H9 (cell line): ENCODE measurements at regions not wholly inside any gene's neighbourhood (a gene's known extent, or its start where the extent isn't known, plus 50 kb on each side); places are given as distances from the start of the nearest gene placed in this dataset.

Source experiments
- DNase-seq: peaks from one replicate; pipeline ENCODE4 v3.0.0-alpha.2; 2017
- H2AFZ ChIP-seq: one replicate; pipeline ENCODE4 v1.6.1; 2013; ENCODE audit warnings: mild to moderate bottlenecking, low read length, control low read depth, moderate library complexity
- H2AK5ac ChIP-seq: 2 replicates; pipeline ENCODE4 v1.6.1; 2013; ENCODE audit warnings: low read length, control low read depth, mixed read lengths; ENCODE audit not compliant: insufficient read length
- H2BK120ac ChIP-seq: one replicate; pipeline ENCODE4 v1.6.1; 2013; ENCODE audit warnings: low read depth, mild to moderate bottlenecking, low read length, control low read depth, inconsistent platforms; ENCODE audit not compliant: poor library complexity, severe bottlenecking
- H2BK12ac ChIP-seq: 2 replicates; pipeline ENCODE4 v1.6.1; 2013; ENCODE audit warnings: low read length, control low read depth, mixed read lengths, low read depth; ENCODE audit not compliant: insufficient read length
- H2BK15ac ChIP-seq: 2 replicates; pipeline ENCODE4 v1.6.1; 2013; ENCODE audit warnings: low read depth, low read length, control low read depth
- H2BK20ac ChIP-seq: one replicate; pipeline ENCODE4 v1.6.1; 2013; ENCODE audit warnings: low read depth, mild to moderate bottlenecking, low read length, control low read depth, inconsistent platforms; ENCODE audit not compliant: poor library complexity, severe bottlenecking
- H2BK5ac ChIP-seq: 2 replicates; pipeline ENCODE4 v1.6.1; 2013; ENCODE audit warnings: low read length, control low read depth, mixed read lengths; ENCODE audit not compliant: insufficient read length
- H3K14ac ChIP-seq: 2 replicates; pipeline ENCODE4 v1.6.1; 2013; ENCODE audit warnings: low read length, control low read depth; ENCODE audit not compliant: insufficient read depth
- H3K18ac ChIP-seq: 2 replicates; pipeline ENCODE4 v1.6.1; 2013; ENCODE audit warnings: low read depth, mild to moderate bottlenecking, mixed read lengths, low read length, control low read depth; ENCODE audit not compliant: insufficient read length
- H3K23ac ChIP-seq: 2 replicates; pipeline ENCODE4 v1.6.1; 2013; ENCODE audit warnings: low read length, control low read depth, mixed read lengths, low read depth; ENCODE audit not compliant: insufficient read length
- H3K23me2 ChIP-seq: 2 replicates; pipeline ENCODE4 v1.6.1; 2013; ENCODE audit warnings: low read depth, mild to moderate bottlenecking, mixed read lengths, low read length, control low read depth; ENCODE audit not compliant: insufficient read length, poor library complexity, severe bottlenecking
- H3K27ac ChIP-seq: 2 replicates; pipeline ENCODE4 v1.5.1; 2013; ENCODE audit warnings: low read length, control low read depth, mixed read lengths, low read depth; ENCODE audit not compliant: insufficient read length
- H3K27me3 ChIP-seq: 2 replicates; pipeline ENCODE4 v1.6.1; 2013; ENCODE audit warnings: low read length, control low read depth, inconsistent platforms; ENCODE audit not compliant: insufficient read depth
- H3K4ac ChIP-seq: 2 replicates; pipeline ENCODE4 v1.6.1; 2013; ENCODE audit warnings: low read depth, mild to moderate bottlenecking, control low read depth, inconsistent platforms, low read length, moderate library complexity
- H3K4me1 ChIP-seq: 2 replicates; pipeline ENCODE4 v1.6.1; 2013; ENCODE audit warnings: low read length, control low read depth, inconsistent platforms; ENCODE audit not compliant: insufficient read depth
- H3K4me2 ChIP-seq: 2 replicates; pipeline ENCODE4 v1.6.1; 2013; ENCODE audit warnings: low read length, control low read depth, mixed read lengths; ENCODE audit not compliant: insufficient read length, insufficient read depth
- H3K56ac ChIP-seq: 2 replicates; pipeline ENCODE4 v1.6.1; 2013; ENCODE audit warnings: low read depth, mild to moderate bottlenecking, mixed read lengths, low read length, control low read depth; ENCODE audit not compliant: insufficient read length
- H3K79me1 ChIP-seq: 2 replicates; pipeline ENCODE4 v1.6.1; 2013; ENCODE audit warnings: low read depth, mild to moderate bottlenecking, moderate library complexity, low read length, control low read depth, inconsistent platforms; ENCODE audit not compliant: insufficient read depth, poor library complexity, severe bottlenecking
- H3K79me2 ChIP-seq: 2 replicates; pipeline ENCODE4 v1.6.1; 2013; ENCODE audit warnings: low read length, control low read depth, inconsistent platforms; ENCODE audit not compliant: insufficient read depth
- H3K9ac ChIP-seq: 2 replicates; pipeline ENCODE4 v1.6.1; 2013; ENCODE audit warnings: low read length, control low read depth, mixed read lengths; ENCODE audit not compliant: insufficient read length; ENCODE audit errors: extremely low read depth
- H3K9me3 ChIP-seq: one replicate; pipeline ENCODE4 v1.6.1; 2013; ENCODE audit warnings: low read depth, low read length, inconsistent platforms; ENCODE audit not compliant: control insufficient read depth
- H3T11ph ChIP-seq: one replicate; pipeline ENCODE4 v1.6.1; 2013; ENCODE audit warnings: mild to moderate bottlenecking, low read length, control low read depth, inconsistent platforms
- H4K20me1 ChIP-seq: one replicate; pipeline ENCODE4 v1.6.1; 2013; ENCODE audit not compliant: control insufficient read depth, insufficient read length, insufficient read depth
- H4K5ac ChIP-seq: 2 replicates; pipeline ENCODE4 v1.6.1; 2013; ENCODE audit warnings: low read depth, mild to moderate bottlenecking, mixed read lengths, low read length, control low read depth; ENCODE audit not compliant: insufficient read length
- H4K8ac ChIP-seq: replicated peaks from 2 replicates; pipeline ENCODE4 v1.6.1; 2013; ENCODE audit warnings: low read length, control low read depth, mixed read lengths, low read depth; ENCODE audit not compliant: insufficient read length
- H4K91ac ChIP-seq: 2 replicates; pipeline ENCODE4 v1.6.1; 2013; ENCODE audit warnings: low read depth, mild to moderate bottlenecking, moderate library complexity, mixed read lengths, low read length, control low read depth; ENCODE audit not compliant: insufficient read length
- H3K27ac Mint-ChIP-seq, 3 experiments: 2 replicates in 2 of 3; 3 replicates in 1 of 3; pipeline ENCODE4 v1.8.0; 2020 to 2021; ENCODE audit warnings: mixed read lengths in 3 of 3, mild to moderate bottlenecking in 1 of 3, moderate library complexity in 1 of 3
- H3K27me3 Mint-ChIP-seq: 2 replicates; pipeline ENCODE4 v1.8.0; 2021; ENCODE audit warnings: low read depth, mild to moderate bottlenecking, moderate library complexity, mixed read lengths
- H3K36me3 Mint-ChIP-seq, 3 experiments: 2 replicates in 2 of 3; 3 replicates in 1 of 3; pipeline ENCODE4 v1.8.0; 2020 to 2021; ENCODE audit warnings: low read depth in 3 of 3, mixed read lengths in 3 of 3; ENCODE audit not compliant: insufficient read depth in 1 of 3
- H3K4me1 Mint-ChIP-seq, 2 experiments: 2 replicates each; pipeline ENCODE4 v1.8.0; 2020; ENCODE audit warnings: mixed read lengths in 2 of 2
- H3K4me3 Mint-ChIP-seq, 2 experiments: 2 replicates in 1 of 2; 3 replicates in 1 of 2; pipeline ENCODE4 v1.8.0; 2020 to 2021; ENCODE audit warnings: mild to moderate bottlenecking in 2 of 2, mixed read lengths in 2 of 2, moderate library complexity in 1 of 2
- H3K9me3 Mint-ChIP-seq, 2 experiments: 2 replicates in 1 of 2; 3 replicates in 1 of 2; pipeline ENCODE4 v1.8.0; 2020; ENCODE audit warnings: mild to moderate bottlenecking in 2 of 2, mixed read lengths in 2 of 2, moderate library complexity in 1 of 2
- WGBS: extraction: QIAGEN DNeasy Blood & Tissue Kit; methylation state at CpG from one replicate; pipeline ENCODE4 v1.1.7; 2013; ENCODE audit warnings: missing lambda C conversion rate, low lambda C conversion rate, mixed read lengths; ENCODE audit not compliant: insufficient read length; ENCODE audit errors: extremely low coverage; 5-methylcytosine and 5-hydroxymethylcytosine counted together
- TF ChIP-seq, protein P1 (sequence below): fragments of 200-600 bp; sonication (generic); conservative IDR thresholded peaks from 3 replicates; pipeline ENCODE4 v1.8.0; 2021; ENCODE audit warnings: antibody characterized with exemption, mild to moderate bottlenecking

DNA sequence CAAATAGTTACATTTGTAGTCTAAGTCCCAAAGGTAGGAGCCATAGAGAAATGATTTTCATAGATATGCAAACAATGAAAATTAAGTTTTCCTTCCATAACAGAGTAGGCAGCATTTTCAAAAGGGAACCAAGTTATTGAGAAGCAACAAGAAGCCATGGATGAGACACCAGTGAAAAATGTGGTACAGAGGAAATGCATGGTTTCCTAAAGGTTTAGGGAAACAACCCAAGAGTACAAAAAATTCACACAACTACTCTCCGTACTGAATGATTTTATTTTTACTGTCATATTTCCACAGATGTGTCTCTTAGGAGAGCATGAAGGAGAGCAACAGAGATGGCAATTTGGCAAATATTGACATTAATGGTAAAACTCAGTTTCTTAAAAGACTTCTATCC lies 1408.9 kb upstream of the PCDH7 start:
- no peak overlapping the region for H3T11ph ChIP-seq
- H2BK5ac ChIP-seq = no peak overlapping the region
- no peak overlapping the region for H3K9ac ChIP-seq
- no peak overlapping the region for H4K5ac ChIP-seq
- no peak overlapping the region for H3K56ac ChIP-seq
- H2AK5ac ChIP-seq = no peak overlapping the region
- H2AFZ ChIP-seq = no peak overlapping the region
- Mint-ChIP-seq H3K27me3 (no peaks in the 10 kb centered on the region), H3K4me1 (no peaks in the 10 kb centered on the region; a peak in 1 of 4 replicates), H3K27ac (no peak overlapping the region), H3K9me3 (no peaks in the 10 kb centered on the region), H3K36me3 (no peaks in the 10 kb centered on the region), H3K4me3 (no peak overlapping the region)
- H4K20me1 ChIP-seq = no peaks in the 10 kb centered on the region
- H3K79me1 ChIP-seq = no peaks in the 10 kb centered on the region
- H3K79me2 ChIP-seq = no peaks in the 10 kb centered on the region
- no peak overlapping the region for H4K91ac ChIP-seq
- no peak overlapping the region for H2BK120ac ChIP-seq
- no peak overlapping the region for H3K23ac ChIP-seq
- H3K23me2 ChIP-seq = no peaks in the 10 kb centered on the region
- H3K27ac ChIP-seq = no peak overlapping the region
- no peaks in the 10 kb centered on the region for H3K27me3 ChIP-seq
- no peak for DNase-seq
- no peak overlapping the region for H3K14ac ChIP-seq
- H2BK20ac ChIP-seq = no peak overlapping the region
- no peak overlapping the region for H3K4ac ChIP-seq
- no peak overlapping the region for H3K4me2 ChIP-seq
- H4K8ac ChIP-seq = no peak overlapping the region
- H3K18ac ChIP-seq = no peak overlapping the region
- no peaks in the 10 kb centered on the region for H3K4me1 ChIP-seq
- TF ChIP-seq, protein P1, sequence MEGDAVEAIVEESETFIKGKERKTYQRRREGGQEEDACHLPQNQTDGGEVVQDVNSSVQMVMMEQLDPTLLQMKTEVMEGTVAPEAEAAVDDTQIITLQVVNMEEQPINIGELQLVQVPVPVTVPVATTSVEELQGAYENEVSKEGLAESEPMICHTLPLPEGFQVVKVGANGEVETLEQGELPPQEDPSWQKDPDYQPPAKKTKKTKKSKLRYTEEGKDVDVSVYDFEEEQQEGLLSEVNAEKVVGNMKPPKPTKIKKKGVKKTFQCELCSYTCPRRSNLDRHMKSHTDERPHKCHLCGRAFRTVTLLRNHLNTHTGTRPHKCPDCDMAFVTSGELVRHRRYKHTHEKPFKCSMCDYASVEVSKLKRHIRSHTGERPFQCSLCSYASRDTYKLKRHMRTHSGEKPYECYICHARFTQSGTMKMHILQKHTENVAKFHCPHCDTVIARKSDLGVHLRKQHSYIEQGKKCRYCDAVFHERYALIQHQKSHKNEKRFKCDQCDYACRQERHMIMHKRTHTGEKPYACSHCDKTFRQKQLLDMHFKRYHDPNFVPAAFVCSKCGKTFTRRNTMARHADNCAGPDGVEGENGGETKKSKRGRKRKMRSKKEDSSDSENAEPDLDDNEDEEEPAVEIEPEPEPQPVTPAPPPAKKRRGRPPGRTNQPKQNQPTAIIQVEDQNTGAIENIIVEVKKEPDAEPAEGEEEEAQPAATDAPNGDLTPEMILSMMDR = no peak
- H3K9me3 ChIP-seq = no peaks in the 10 kb centered on the region
- no CpG with 5 or more reads among the region's 1 CpG for whole genome bisulfite sequencing
- H2BK12ac ChIP-seq = no peak overlapping the region
- no peak overlapping the region for H2BK15ac ChIP-seq
